IMR-90 (cell line): ENCODE measurements at regions not wholly inside any gene's neighbourhood (a gene's known extent, or its start where the extent isn't known, plus 50 kb on each side); places are given as distances from the start of the nearest gene placed in this dataset.

Source experiments
- ATAC-seq: fragments of 200-7000 bp; cut with Tn5 transposase; 2 replicates; pipeline ENCODE4 v1.9.1; 2020; ENCODE audit warnings: low read depth, mild to moderate bottlenecking, moderate library complexity
- BruUV-seq: library from RNA; stranded (reverse); fragments of 400-500 nt; replicated peaks from 2 replicates; lab custom pipeline; 2021; lab: Mats Ljungman, UMichigan
- CTCF ChIA-PET: fragments of 300-600 bp; formaldehyde crosslinking; extraction: SDS; loops from one replicate; lab custom pipeline; 2021; ENCODE audit warnings: antibody characterized with exemption; lab: Yijun Ruan, JAX
- POLR2A ChIA-PET: fragments of 300-600 bp; sonication (Branson Sonifier 250); formaldehyde crosslinking; loops from one replicate; lab custom pipeline; 2022; ENCODE audit warnings: antibody characterized with exemption; ENCODE audit not compliant: unreplicated experiment; lab: Charles Lee
- DNase-seq: peaks from one replicate; pipeline ENCODE4 v3.0.0; 2013
- H2AFZ ChIP-seq: replicated peaks from 2 replicates; pipeline ENCODE3; 2013; ENCODE audit warnings: low read length, mild to moderate bottlenecking; ENCODE audit not compliant: poor library complexity
- H2AK5ac ChIP-seq: 2 replicates; pipeline ENCODE4 v1.6.1; 2013; ENCODE audit warnings: low read depth, low read length, inconsistent platforms
- H2AK9ac ChIP-seq: replicated peaks from 2 replicates; pipeline ENCODE3; 2013; ENCODE audit warnings: mild to moderate bottlenecking, low read depth, low read length, moderate library complexity; ENCODE audit not compliant: poor library complexity
- H2BK120ac ChIP-seq: 2 replicates; pipeline ENCODE4 v1.6.1; 2013; ENCODE audit warnings: low read depth, low read length, inconsistent platforms
- H2BK15ac ChIP-seq: 3 replicates; pipeline ENCODE4 v1.6.1; 2013; ENCODE audit warnings: low read depth, low read length, inconsistent platforms
- H2BK20ac ChIP-seq: 2 replicates; pipeline ENCODE4 v1.6.1; 2013; ENCODE audit warnings: low read depth, mild to moderate bottlenecking, inconsistent platforms, low read length, moderate library complexity
- H2BK5ac ChIP-seq: 2 replicates; pipeline ENCODE4 v1.6.1; 2013; ENCODE audit warnings: mild to moderate bottlenecking, low read depth, low read length, inconsistent platforms; ENCODE audit not compliant: poor library complexity, severe bottlenecking
- H3K14ac ChIP-seq: replicated peaks from 2 replicates; pipeline ENCODE4 v1.6.1; 2013; ENCODE audit warnings: low read depth, low read length, inconsistent platforms
- H3K18ac ChIP-seq: 2 replicates; pipeline ENCODE4 v1.6.1; 2013; ENCODE audit warnings: low read depth, low read length, control low read depth
- H3K23ac ChIP-seq: 2 replicates; pipeline ENCODE4 v1.6.1; 2013; ENCODE audit warnings: low read depth, low read length, inconsistent platforms
- H3K27ac ChIP-seq: 2 replicates; pipeline ENCODE4 v1.5.1; 2013; ENCODE audit warnings: mild to moderate bottlenecking, control low read depth, low read length; ENCODE audit not compliant: insufficient read depth
- H3K27me3 ChIP-seq: 2 replicates; pipeline ENCODE4 v1.6.1; 2013; ENCODE audit warnings: low read length; ENCODE audit not compliant: control insufficient read depth, insufficient read depth
- H3K36me3 ChIP-seq: 2 replicates; pipeline ENCODE4 v1.6.1; 2013; ENCODE audit warnings: low read length, mixed read lengths; ENCODE audit not compliant: control insufficient read depth, insufficient read depth
- H3K4ac ChIP-seq: 2 replicates; pipeline ENCODE4 v1.6.1; 2013; ENCODE audit warnings: low read depth, low read length, inconsistent platforms
- H3K4me1 ChIP-seq: 2 replicates; pipeline ENCODE4 v1.6.1; 2013; ENCODE audit warnings: low read length, mixed read lengths; ENCODE audit not compliant: control insufficient read depth, insufficient read depth
- H3K4me2 ChIP-seq: 2 replicates; pipeline ENCODE4 v1.6.1; 2013; ENCODE audit warnings: low read depth, mild to moderate bottlenecking, control low read depth, low read length, moderate library complexity
- H3K4me3 ChIP-seq: 2 replicates; pipeline ENCODE4 v1.5.1; 2013; ENCODE audit warnings: low read depth, mild to moderate bottlenecking, control low read depth, low read length, moderate library complexity; ENCODE audit not compliant: insufficient read depth
- H3K56ac ChIP-seq: 2 replicates; pipeline ENCODE4 v1.6.1; 2013; ENCODE audit warnings: low read length, inconsistent platforms; ENCODE audit not compliant: insufficient read depth; ENCODE audit errors: extremely low read depth
- H3K79me1 ChIP-seq, 2 experiments: 2 replicates each; pipeline ENCODE4 v1.6.1; 2013; ENCODE audit warnings: low read length in 2 of 2, inconsistent platforms in 1 of 2, low read depth in 1 of 2
- H3K9ac ChIP-seq: 2 replicates; pipeline ENCODE4 v1.6.1; 2013; ENCODE audit warnings: low read depth, low read length, control low read depth
- H3K9me1 ChIP-seq: 2 replicates; pipeline ENCODE4 v1.6.1; 2013; ENCODE audit warnings: low read length, inconsistent platforms; ENCODE audit not compliant: insufficient read depth
- H3K9me3 ChIP-seq: 2 replicates; pipeline ENCODE4 v1.6.1; 2013; ENCODE audit warnings: low read length; ENCODE audit not compliant: control insufficient read depth, insufficient read depth
- H4K20me1 ChIP-seq: 2 replicates; pipeline ENCODE4 v1.6.1; 2013; ENCODE audit warnings: low read length, inconsistent platforms; ENCODE audit not compliant: insufficient read depth
- H4K5ac ChIP-seq: 2 replicates; pipeline ENCODE4 v1.6.1; 2013; ENCODE audit warnings: mild to moderate bottlenecking, low read depth, low read length, control low read depth
- H4K8ac ChIP-seq, 2 experiments: 2 replicates each; pipeline ENCODE4 v1.6.1; 2013; ENCODE audit warnings: low read depth in 2 of 2, low read length in 2 of 2, control low read depth in 1 of 2, inconsistent platforms in 1 of 2
- H4K91ac ChIP-seq: 2 replicates; pipeline ENCODE4 v1.6.1; 2013; ENCODE audit warnings: low read depth, low read length, inconsistent platforms; ENCODE audit not compliant: insufficient read depth
- CEBPB ChIP-seq: IDR thresholded peaks from 2 replicates; pipeline ENCODE4 v1.6.1; 2012; ENCODE audit warnings: low read depth, low read length, improper control_type of control experiment
- WGBS, 2 experiments: methylation state at CpG; one replicate each; pipeline versions ENCODE4 v1.1.5 to v1.1.7; 2013; ENCODE audit warnings: missing lambda C conversion rate in 2 of 2; ENCODE audit not compliant: insufficient read length in 1 of 2; ENCODE audit errors: extremely low coverage in 2 of 2; 5-methylcytosine and 5-hydroxymethylcytosine counted together
- dilution Hi-C: fragments of 300-500 bp; cut with HindIII; formaldehyde crosslinking; loops from one replicate; pipeline ENCODE4 v1.14.3; 2018; ENCODE audit warnings: low sequenced_read_pairs; ENCODE audit not compliant: unreplicated experiment
- in situ Hi-C: fragments of 300-500 bp; cut with MboI; formaldehyde crosslinking; loops from 3 replicates; pipeline ENCODE4 v1.14.3; 2019; ENCODE audit warnings: low sequenced_read_pairs, inconsistent platforms, mixed read lengths
- intact Hi-C: fragments of 100-400 bp; cut with micrococcal nuclease; formaldehyde crosslinking; loops from 2 replicates; pipeline ENCODE4 v1.10.0; 2022
- TF ChIP-seq, protein P1 (sequence below): fragments of 150-350 bp; IDR thresholded peaks from 2 replicates; pipeline ENCODE4 v1.6.1; 2016; ENCODE audit warnings: low read depth, mild to moderate bottlenecking, low read length, moderate library complexity, borderline replicate concordance

DNA sequence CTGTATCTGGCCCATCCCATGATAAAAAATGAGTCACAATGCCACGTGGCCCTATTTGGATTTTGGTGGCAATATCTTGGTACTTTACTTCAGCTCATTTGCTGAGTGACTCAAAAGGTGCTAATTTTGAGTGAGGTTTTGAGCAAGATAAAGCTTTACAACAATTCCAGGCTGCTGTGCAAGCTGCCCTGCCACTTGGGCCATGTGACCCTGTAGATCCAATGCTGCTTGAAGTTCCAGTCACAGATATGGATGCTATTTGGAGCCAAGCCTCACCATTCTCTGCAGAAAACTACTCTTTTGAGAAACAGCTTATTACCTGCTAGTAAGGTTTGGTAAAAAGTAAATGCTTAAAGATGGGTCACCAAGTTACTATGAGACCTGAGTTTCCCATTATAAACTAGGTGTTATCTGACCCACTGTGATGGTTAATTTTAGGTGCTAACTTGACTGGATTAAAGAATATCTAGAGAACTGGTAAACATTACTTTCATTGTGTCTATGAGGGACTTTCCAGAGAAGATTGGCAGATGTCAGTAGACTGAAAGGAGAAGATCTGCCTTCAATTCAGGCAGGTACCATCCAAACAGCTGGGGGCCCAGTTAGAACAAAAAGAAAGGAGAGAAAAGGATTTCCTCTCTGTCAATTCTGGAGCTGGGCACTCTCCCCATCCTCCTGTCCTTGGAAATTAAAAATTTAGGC is 1083.9 kb downstream of the DIPK2A start:
- Histone ChIP-seq H3K9ac (no peak overlapping the region), H3K4me1 (no peaks in the 10 kb centered on the region), H4K8ac (no peak overlapping the region), H3K14ac (no peak overlapping the region), H2BK20ac (no peak overlapping the region), H3K36me3 (no peaks in the 10 kb centered on the region), H3K18ac (no peak overlapping the region), H4K91ac (no peak overlapping the region), H3K27ac (no peak overlapping the region), H2BK120ac (no peak overlapping the region), H3K4me2 (no peak overlapping the region), H4K20me1 (no peaks in the 10 kb centered on the region), H3K9me1 (no peaks in the 10 kb centered on the region), H3K9me3 (peaks cover 5% of the 10 kb centered on the region), H3K23ac (no peak overlapping the region), H3K4me3 (no peak overlapping the region), H3K79me1 (no peaks in the 10 kb centered on the region), H2BK15ac (no peak overlapping the region), H2AK5ac (no peak overlapping the region), H2AK9ac (no peak overlapping the region), H3K56ac (no peak overlapping the region), H2AFZ (no peak overlapping the region), H4K5ac (no peak overlapping the region), H3K27me3 (no peaks in the 10 kb centered on the region), H2BK5ac (no peak overlapping the region), H3K4ac (no peak overlapping the region)
- WGBS, 2 experiments: no CpG with 5 or more reads among the region's 1 CpG
- dilution Hi-C loops (no loop called here), intact Hi-C loops (no loop called here), in situ Hi-C loops (no loop called here)
- TF ChIP-seq, protein P1, sequence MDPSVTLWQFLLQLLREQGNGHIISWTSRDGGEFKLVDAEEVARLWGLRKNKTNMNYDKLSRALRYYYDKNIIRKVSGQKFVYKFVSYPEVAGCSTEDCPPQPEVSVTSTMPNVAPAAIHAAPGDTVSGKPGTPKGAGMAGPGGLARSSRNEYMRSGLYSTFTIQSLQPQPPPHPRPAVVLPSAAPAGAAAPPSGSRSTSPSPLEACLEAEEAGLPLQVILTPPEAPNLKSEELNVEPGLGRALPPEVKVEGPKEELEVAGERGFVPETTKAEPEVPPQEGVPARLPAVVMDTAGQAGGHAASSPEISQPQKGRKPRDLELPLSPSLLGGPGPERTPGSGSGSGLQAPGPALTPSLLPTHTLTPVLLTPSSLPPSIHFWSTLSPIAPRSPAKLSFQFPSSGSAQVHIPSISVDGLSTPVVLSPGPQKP: no peak
- TF ChIP-seq CEBPB: no peak
- POLR2A ChIA-PET: no interaction called here
- no TSS peak for BruUV-seq
- ATAC-seq (no peak), DNase-seq (no peak)
- CTCF ChIA-PET: no interaction called here
